ENCODE measurements at regions not wholly inside any gene's neighbourhood (a gene's known extent, or its start where the extent isn't known, plus 50 kb on each side); places are given as distances from the start of the nearest gene placed in this dataset.

GRCh38 chr6:71544028-71544427 is 255.4 kb downstream of the OGFRL1 start (continued):
- TF ChIP-seq SKIL (IDR thresholded peaks at IDR 0.05; ENCODE audit: low read depth, poor library complexity, severe bottlenecking): no peak
- TF ChIP-seq IRF4 (IDR thresholded peaks at IDR 0.05; ENCODE audit: low read depth, low read length): no peak
- TF ChIP-seq EZH2 (IDR thresholded peaks at IDR 0.05; ENCODE audit: borderline replicate concordance, control insufficient read depth, low read depth, low read length): no peak
- TF ChIP-seq TARDBP (IDR thresholded peaks at IDR 0.05; ENCODE audit: borderline replicate concordance): no peak
- no peak for TF ChIP-seq SMAD5 (IDR thresholded peaks at IDR 0.05; ENCODE audit: low read depth)
- TF ChIP-seq CREM (IDR thresholded peaks at IDR 0.05; ENCODE audit: low read depth): no peak
- TF ChIP-seq CHD4 (IDR thresholded peaks at IDR 0.05): no peak

GRCh38 chr6:71544906-71545305 is 256.3 kb downstream of the OGFRL1 start:
- intact Hi-C loops (cut with micrococcal nuclease; ENCODE audit: unreplicated experiment): no loop called here
- CTCF ChIA-PET: interaction anchor here (0.9 kb wide), 1 partner anchor 11 kb away, joined by 4 read pairs; no protein-coding TSS in a partner anchor
- Histone ChIP-seq H3K36me3 (ENCODE audit: control insufficient read depth in 2 of 2, insufficient read depth in 2 of 2, low read length in 1 of 2) (no peaks in the 10 kb centered on the region), H3K27ac (ENCODE audit: control insufficient read depth, insufficient read depth) (no peak overlapping the region), H3K4me3 (no peak overlapping the region), H3K4me2 (ENCODE audit: control insufficient read depth, insufficient read depth) (no peak overlapping the region), H3K27me3 (replicated peaks in 1 of 2; ENCODE audit: control insufficient read depth in 2 of 2, insufficient read depth in 2 of 2, low read length in 1 of 2) (no peaks in the 10 kb centered on the region), H3K79me2 (ENCODE audit: control insufficient read depth, insufficient read depth, low read length) (no peaks in the 10 kb centered on the region), H3K9me3 (replicated peaks; ENCODE audit: control insufficient read depth, insufficient read depth, low read length) (no peaks in the 10 kb centered on the region), H3K4me1 (ENCODE audit: control insufficient read depth, insufficient read depth, low read length) (no peaks in the 10 kb centered on the region), H2AFZ (ENCODE audit: control insufficient read depth, low read depth, low read length) (no peak overlapping the region), H4K20me1 (ENCODE audit: control insufficient read depth, insufficient read depth) (no peaks in the 10 kb centered on the region), H3K9ac (ENCODE audit: control insufficient read depth, insufficient read depth, low read length) (no peak overlapping the region)
- RAD21 ChIA-PET (ENCODE audit: unreplicated experiment): no interaction called here
- no peak for ATAC-seq
- POLR2A ChIA-PET: no interaction called here
- no peak for FAIRE-seq
- BruUV-seq (replicated peaks): no TSS peak
- DNase-seq (ENCODE audit: low read depth, low spot score): no peak
- in situ Hi-C loops (cut with MboI): no loop called here
- SMC1A ChIA-PET (ENCODE audit: uncharacterized antibody, unreplicated experiment): no interaction called here
- TF ChIP-seq SMARCA5 (IDR thresholded peaks at IDR 0.05) (no peak), EGR1 (IDR thresholded peaks at IDR 0.05; ENCODE audit: borderline replicate concordance in 1 of 2, low read depth in 2 of 2, low read length in 2 of 2) (no peak), TCF3 (IDR thresholded peaks at IDR 0.05; ENCODE audit: borderline replicate concordance, insufficient read depth, low read depth, low read length) (no peak), SKIL (IDR thresholded peaks at IDR 0.05; ENCODE audit: low read depth, poor library complexity, severe bottlenecking) (no peak), EP300 (IDR thresholded peaks at IDR 0.05; ENCODE audit: borderline replicate concordance in 1 of 2, control insufficient read depth in 1 of 2, low read depth in 2 of 2, low read length in 2 of 2) (no peak), KAT2A (conservative IDR thresholded peaks at IDR 0.05; ENCODE audit: control insufficient read depth, low read depth, low read length) (no peak), BCLAF1 (IDR thresholded peaks at IDR 0.05) (no peak), JUNB (IDR thresholded peaks at IDR 0.05) (no peak), DPF2 (IDR thresholded peaks at IDR 0.05) (no peak), MLLT1 (IDR thresholded peaks at IDR 0.05) (no peak)
